ENCODE measurements at regions not wholly inside any gene's neighbourhood (a gene's known extent, or its start where the extent isn't known, plus 50 kb on each side); places are given as distances from the start of the nearest gene placed in this dataset.

- no peak overlapping the region for H3K4me3 ChIP-seq (replicated peaks; ENCODE audit: insufficient read depth, low read length)
- DNase-seq (ENCODE audit: low read depth in 1 of 2, low spot score in 1 of 2) = no peak
- H3K27me3 ChIP-seq (ENCODE audit: insufficient read depth, poor library complexity, severe bottlenecking) = no peaks in the 10 kb centered on the region
- H3K27ac ChIP-seq (replicated peaks) = no peak overlapping the region
- TF ChIP-seq REST (IDR thresholded peaks at IDR 0.05; ENCODE audit: insufficient replicate concordance, low read depth) (no peak), POLR2AphosphoS5 (IDR thresholded peaks at IDR 0.05; ENCODE audit: low read depth) (no peak), GABPA (IDR thresholded peaks at IDR 0.05; ENCODE audit: low read depth) (no peak), CTCF (IDR thresholded peaks at IDR 0.05; ENCODE audit: insufficient read depth, low read length) (no peak), SPI1 (IDR thresholded peaks at IDR 0.05; ENCODE audit: borderline replicate concordance, low read depth) (no peak)
These were observed 314.4 kb upstream of the NBEA start for GRCh38 chr13:34627509-34628208.

GRCh38 chr13:34628209-34628682 lies 313.8 kb upstream of the NBEA start:
- Histone ChIP-seq H3K27me3 (ENCODE audit: insufficient read depth, poor library complexity, severe bottlenecking) (no peaks in the 10 kb centered on the region), H3K4me3 (replicated peaks; ENCODE audit: insufficient read depth, low read length) (no peak overlapping the region), H3K27ac (replicated peaks) (no peak overlapping the region)
- no peak for DNase-seq (ENCODE audit: low read depth in 1 of 2, low spot score in 1 of 2)
- TF ChIP-seq CTCF (IDR thresholded peaks at IDR 0.05; ENCODE audit: insufficient read depth, low read length) (no peak), POLR2AphosphoS5 (IDR thresholded peaks at IDR 0.05; ENCODE audit: low read depth) (no peak), SPI1 (IDR thresholded peaks at IDR 0.05; ENCODE audit: borderline replicate concordance, low read depth) (no peak), REST (IDR thresholded peaks at IDR 0.05; ENCODE audit: insufficient replicate concordance, low read depth) (no peak), GABPA (IDR thresholded peaks at IDR 0.05; ENCODE audit: low read depth) (no peak)

GRCh38 chr13:34634448-34634847 lies 307.6 kb upstream of the NBEA start:
- H3K27ac ChIP-seq (replicated peaks) = no peak overlapping the region
- TF ChIP-seq REST (IDR thresholded peaks at IDR 0.05; ENCODE audit: insufficient replicate concordance, low read depth) (no peak), GABPA (IDR thresholded peaks at IDR 0.05; ENCODE audit: low read depth) (no peak), SPI1 (IDR thresholded peaks at IDR 0.05; ENCODE audit: borderline replicate concordance, low read depth) (no peak), POLR2AphosphoS5 (IDR thresholded peaks at IDR 0.05; ENCODE audit: low read depth) (no peak), CTCF (IDR thresholded peaks at IDR 0.05; ENCODE audit: insufficient read depth, low read length) (no peak)
- DNase-seq (ENCODE audit: low read depth in 1 of 2, low spot score in 1 of 2) = no peak
- no peaks in the 10 kb centered on the region for H3K27me3 ChIP-seq (ENCODE audit: insufficient read depth, poor library complexity, severe bottlenecking)
- H3K4me3 ChIP-seq (replicated peaks; ENCODE audit: insufficient read depth, low read length) = no peak overlapping the region

All from HL-60 (cell line).